Stimulated activated naive B cell treated with anti-CD40 and anti-IgM and Interleukin-4, amounts not matched to agents 10 μg/mL and 1 μg/mL and 100 μg/mL, for 72 hours (primary cell): ENCODE measurements at regions not wholly inside any gene's neighbourhood (a gene's known extent, or its start where the extent isn't known, plus 50 kb on each side); places are given as distances from the start of the nearest gene placed in this dataset.
"Not testable (repeated sequence)": the region's sequence is repeated elsewhere in the genome, so short reads cannot be mapped to it uniquely, and the experiment has no call there.

Experiments
- ATAC-seq, 2 donors: fragments of 150-1000 bp; cut with Tn5 transposase; replicated peaks; 2 replicates each; pipeline ENCODE4 v1.10.0; 2021; ENCODE audit warnings: moderate library complexity in 1 of 2
- DNase-seq: peaks from one replicate; pipeline ENCODE4 v3.0.0; 2021
- H3K27ac Mint-ChIP-seq: one replicate; pipeline ENCODE4 v1.8.0; 2022; ENCODE audit warnings: mild to moderate bottlenecking, mixed read lengths
- H3K27me3 Mint-ChIP-seq, 2 donors: one replicate each; pipeline ENCODE4 v1.8.0; 2022; ENCODE audit warnings: mixed read lengths in 2 of 2
- H3K36me3 Mint-ChIP-seq, 2 donors: one replicate each; pipeline ENCODE4 v1.8.0; 2022; ENCODE audit warnings: mixed read lengths in 2 of 2, mild to moderate bottlenecking in 1 of 2
- H3K4me1 Mint-ChIP-seq, 2 donors: one replicate each; pipeline ENCODE4 v1.8.0; 2022; ENCODE audit warnings: mixed read lengths in 2 of 2, mild to moderate bottlenecking in 1 of 2
- H3K4me3 Mint-ChIP-seq, 2 donors: one replicate each; pipeline ENCODE4 v1.8.0; 2022; ENCODE audit warnings: mild to moderate bottlenecking in 2 of 2, mixed read lengths in 2 of 2, moderate library complexity in 1 of 2
- H3K9me3 Mint-ChIP-seq, 2 donors: one replicate each; pipeline ENCODE4 v1.8.0; 2022; ENCODE audit warnings: mixed read lengths in 2 of 2, mild to moderate bottlenecking in 1 of 2

DNA sequence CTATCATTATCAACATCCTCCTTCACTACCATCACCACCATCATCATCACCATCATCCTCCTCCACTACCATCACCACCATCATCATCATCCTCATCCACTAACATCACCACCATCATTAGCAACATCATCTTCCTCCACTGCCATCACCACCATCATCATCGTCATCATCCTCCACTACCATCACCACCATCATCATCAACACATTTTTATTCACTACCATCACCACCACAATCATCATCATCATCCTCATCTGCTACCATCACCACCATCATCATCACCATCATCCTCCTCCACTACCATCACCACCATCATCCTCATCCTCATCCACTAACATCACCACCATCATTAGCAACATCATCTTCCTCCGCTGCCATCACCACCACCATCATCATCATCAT, 639.2 kb upstream of the RBFOX1 start:
- ATAC-seq, DNase-seq, H3K4me1 Mint-ChIP-seq, H3K27me3 Mint-ChIP-seq, H3K4me3 Mint-ChIP-seq, H3K27ac Mint-ChIP-seq, H3K36me3 Mint-ChIP-seq, H3K9me3 Mint-ChIP-seq: not testable (repeated sequence)

DNA sequence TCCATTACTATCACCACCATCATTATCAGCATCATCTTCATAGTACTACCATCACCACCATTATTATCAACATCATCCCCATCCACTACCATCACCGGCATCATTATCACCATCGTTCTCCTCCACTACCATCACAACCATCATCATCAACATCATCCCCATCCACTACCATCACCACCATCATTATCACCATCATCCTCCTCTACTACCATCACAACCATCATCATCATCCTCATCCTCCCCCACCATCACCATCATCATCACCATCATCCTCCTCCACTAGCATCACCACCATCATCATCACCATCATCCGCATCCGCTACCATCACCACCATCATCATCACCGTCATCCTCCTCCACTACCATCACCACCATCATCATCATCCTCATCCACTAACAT, 639.8 kb upstream of the RBFOX1 start:
- DNase-seq (no peak), ATAC-seq (no peak)
- Mint-ChIP-seq H3K27me3 (no peaks in the 10 kb centered on the region), H3K4me3 (no peak overlapping the region), H3K9me3 (peaks cover 0 to 2% of the 10 kb centered on the region in 2 donors), H3K27ac (no peak overlapping the region), H3K4me1 (no peaks in the 10 kb centered on the region), H3K36me3 (no peaks in the 10 kb centered on the region)

DNA sequence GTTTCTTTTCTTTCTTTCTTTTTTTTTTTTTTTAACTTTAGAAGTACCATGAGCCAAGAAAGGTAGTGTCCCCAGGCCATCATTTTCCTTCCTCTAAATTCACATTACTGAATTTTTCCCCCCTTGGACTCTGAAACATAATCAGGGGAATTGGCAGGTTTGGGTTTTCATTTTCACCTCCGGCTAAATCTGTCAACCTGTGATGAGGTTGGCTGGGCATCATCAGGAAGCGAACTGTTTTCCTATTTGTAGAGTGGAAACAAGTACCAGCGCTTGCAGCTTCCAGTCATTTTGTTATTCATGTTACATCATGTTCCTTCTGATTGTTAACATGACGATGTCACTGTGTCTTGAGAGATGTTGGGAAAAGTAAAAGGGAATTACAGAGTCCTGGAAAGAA, 641.9 kb upstream of the RBFOX1 start:
- Mint-ChIP-seq H3K27me3 (no peaks in the 10 kb centered on the region), H3K4me3 (no peak overlapping the region), H3K27ac (no peak overlapping the region), H3K36me3 (no peaks in the 10 kb centered on the region), H3K9me3 (peaks cover 0 to 5% of the 10 kb centered on the region in 2 donors), H3K4me1 (no peaks in the 10 kb centered on the region)
- ATAC-seq: no peak
- DNase-seq: no peak

DNA sequence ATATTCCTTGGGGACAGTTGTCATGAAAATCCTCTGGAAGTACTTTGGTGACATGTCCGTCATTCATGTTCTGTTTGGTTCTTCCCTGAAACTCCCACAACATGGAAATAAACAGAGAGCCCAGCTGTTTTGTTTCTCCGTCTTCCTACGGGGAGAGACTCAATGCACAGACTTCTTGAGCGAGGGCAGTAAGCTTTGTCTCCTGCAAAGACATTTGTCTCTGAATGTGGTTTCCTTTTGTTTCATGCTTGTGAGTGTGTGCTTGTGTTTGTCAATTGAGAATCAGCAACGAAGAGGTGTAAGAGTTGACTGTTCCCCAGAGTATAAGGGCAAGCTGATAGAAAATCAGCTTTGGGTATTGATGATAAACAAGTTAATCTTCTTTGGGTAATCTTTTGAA, 643.0 kb upstream of the RBFOX1 start:
- no peak overlapping the region for H3K27ac Mint-ChIP-seq
- DNase-seq (no peak), ATAC-seq (no peak)
- no peaks in the 10 kb centered on the region for H3K27me3 Mint-ChIP-seq
- no peaks in the 10 kb centered on the region for H3K4me1 Mint-ChIP-seq
- H3K36me3 Mint-ChIP-seq: no peaks in the 10 kb centered on the region
- peaks cover 0 to 5% of the 10 kb centered on the region in 2 donors for H3K9me3 Mint-ChIP-seq
- no peak overlapping the region for H3K4me3 Mint-ChIP-seq

DNA sequence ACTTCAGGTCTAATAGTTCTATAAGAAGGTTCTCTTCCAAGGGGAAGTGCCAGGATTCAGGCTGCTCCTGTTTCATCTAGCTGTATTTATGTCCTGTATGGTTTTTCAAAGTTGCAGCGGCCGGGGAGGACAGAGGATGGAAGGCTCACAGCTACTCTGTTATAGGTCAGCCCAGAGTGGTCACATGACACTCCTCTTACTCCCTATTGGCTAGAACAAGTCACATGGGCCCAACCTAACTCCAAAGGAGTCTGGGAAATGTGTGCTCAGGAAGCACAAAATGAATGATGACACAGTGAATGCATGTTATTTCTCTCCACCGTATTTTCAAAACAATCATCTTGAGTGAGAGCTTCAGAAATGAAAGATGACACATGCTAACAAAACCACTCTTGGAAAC, 645.1 kb upstream of the RBFOX1 start:
- DNase-seq (no peak), ATAC-seq (no peak)
- H3K4me3 Mint-ChIP-seq: no peak overlapping the region
- peaks cover 0 to 5% of the 10 kb centered on the region in 2 donors for H3K9me3 Mint-ChIP-seq
- H3K27me3 Mint-ChIP-seq: no peaks in the 10 kb centered on the region
- H3K27ac Mint-ChIP-seq: no peak overlapping the region
- H3K36me3 Mint-ChIP-seq: no peaks in the 10 kb centered on the region
- no peaks in the 10 kb centered on the region for H3K4me1 Mint-ChIP-seq

DNA sequence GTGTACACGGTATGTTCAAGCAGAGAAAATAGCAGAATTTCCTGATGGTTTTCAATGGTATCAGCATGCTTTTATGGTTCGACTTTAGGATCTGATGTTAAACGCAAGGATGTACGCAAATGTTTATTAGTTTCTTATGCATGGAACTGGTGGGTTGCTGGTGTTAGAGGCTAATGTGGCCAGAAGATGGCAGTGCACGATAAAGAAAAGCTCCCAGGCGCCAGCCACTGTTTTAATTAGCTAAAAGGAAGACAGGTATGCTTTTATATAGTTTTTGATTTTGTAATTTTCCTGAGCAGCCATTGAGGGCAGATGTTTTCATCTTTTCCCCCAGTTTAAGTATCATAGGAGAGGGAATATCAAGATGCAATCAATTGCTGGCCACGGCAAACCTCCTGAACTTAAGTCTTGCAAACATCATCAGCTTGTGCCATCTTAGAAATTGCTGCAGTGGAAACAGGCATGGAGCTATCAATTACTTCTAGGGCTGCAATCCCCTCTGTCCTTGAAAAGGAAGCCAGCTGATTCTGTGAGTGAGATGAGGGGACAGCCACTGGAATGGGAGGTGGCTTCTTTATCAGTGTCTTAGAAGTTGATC, 648.5 kb upstream of the RBFOX1 start:
- no peak for DNase-seq
- H3K36me3 Mint-ChIP-seq: no peaks in the 10 kb centered on the region
- H3K27ac Mint-ChIP-seq: no peak overlapping the region
- H3K9me3 Mint-ChIP-seq: peaks cover 0 to 5% of the 10 kb centered on the region in 2 donors
- H3K4me1 Mint-ChIP-seq: no peaks in the 10 kb centered on the region
- H3K4me3 Mint-ChIP-seq: no peak overlapping the region
- H3K27me3 Mint-ChIP-seq: peaks cover 5% of the 10 kb centered on the region in 2 donors
- ATAC-seq: peak; percentile 45 to 53

DNA sequence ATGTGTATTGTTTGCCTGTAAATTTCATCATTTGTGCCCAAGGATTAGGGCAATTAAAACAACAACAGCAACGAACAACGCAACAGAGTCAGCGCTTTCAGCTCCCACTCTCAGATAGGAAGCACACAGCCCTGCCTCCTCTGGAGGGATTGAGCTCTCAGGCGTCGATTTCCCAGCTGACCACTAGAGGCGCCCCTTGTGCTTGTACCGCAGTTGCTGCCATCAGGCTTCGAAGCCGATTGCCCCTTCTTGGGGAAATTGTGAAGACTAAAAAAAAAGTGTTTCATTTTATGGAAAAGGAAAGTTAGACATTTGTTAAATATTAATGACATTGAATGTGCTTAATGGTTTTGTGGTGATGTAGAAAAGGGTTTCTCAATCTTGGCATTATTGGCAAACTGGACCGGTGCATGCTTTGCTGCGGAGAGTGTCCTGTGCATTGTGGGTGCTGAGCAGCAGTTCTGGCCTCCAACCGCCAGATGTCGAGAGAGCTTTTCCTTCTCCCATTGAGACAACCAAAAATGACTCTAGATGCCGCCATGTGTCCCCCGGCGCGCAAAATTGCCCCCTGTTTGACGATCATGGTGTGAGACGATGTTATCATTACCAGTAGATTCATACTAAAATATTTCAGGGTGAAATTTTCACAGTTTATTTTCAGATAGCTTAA, 650.4 kb upstream of the RBFOX1 start:
- Mint-ChIP-seq H3K36me3 (no peaks in the 10 kb centered on the region), H3K4me1 (no peaks in the 10 kb centered on the region), H3K4me3 (no peak overlapping the region), H3K9me3 (no peaks in the 10 kb centered on the region), H3K27ac (no peak overlapping the region), H3K27me3 (peaks cover 5% of the 10 kb centered on the region in 2 donors)
- peak; percentile 47 to 56 for ATAC-seq
- DNase-seq: no peak

DNA sequence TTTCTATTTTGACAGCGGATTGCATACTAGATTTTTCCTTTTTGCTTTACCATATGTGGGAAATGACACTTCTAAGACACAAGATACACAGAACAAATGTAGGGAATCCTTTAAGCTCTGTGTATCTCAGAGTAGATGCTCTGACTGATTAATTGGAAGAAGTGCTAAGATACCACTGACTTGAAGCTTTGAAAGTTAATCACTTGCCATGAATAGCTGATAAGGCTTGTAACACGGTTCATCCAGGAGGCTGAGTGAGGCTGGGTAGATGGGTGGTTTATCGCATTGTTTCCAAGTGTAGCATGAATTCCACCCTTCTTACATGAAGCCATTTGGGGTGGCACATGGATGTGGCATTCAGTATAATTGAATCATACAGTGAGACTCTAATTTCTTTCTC, 654.1 kb upstream of the RBFOX1 start:
- H3K4me3 Mint-ChIP-seq: no peak overlapping the region
- ATAC-seq (no peak), DNase-seq (no peak)
- no peaks in the 10 kb centered on the region for H3K4me1 Mint-ChIP-seq
- no peaks in the 10 kb centered on the region for H3K9me3 Mint-ChIP-seq
- H3K36me3 Mint-ChIP-seq: no peaks in the 10 kb centered on the region
- no peak overlapping the region for H3K27ac Mint-ChIP-seq
- H3K27me3 Mint-ChIP-seq: peaks cover 5% of the 10 kb centered on the region in 2 donors

DNA sequence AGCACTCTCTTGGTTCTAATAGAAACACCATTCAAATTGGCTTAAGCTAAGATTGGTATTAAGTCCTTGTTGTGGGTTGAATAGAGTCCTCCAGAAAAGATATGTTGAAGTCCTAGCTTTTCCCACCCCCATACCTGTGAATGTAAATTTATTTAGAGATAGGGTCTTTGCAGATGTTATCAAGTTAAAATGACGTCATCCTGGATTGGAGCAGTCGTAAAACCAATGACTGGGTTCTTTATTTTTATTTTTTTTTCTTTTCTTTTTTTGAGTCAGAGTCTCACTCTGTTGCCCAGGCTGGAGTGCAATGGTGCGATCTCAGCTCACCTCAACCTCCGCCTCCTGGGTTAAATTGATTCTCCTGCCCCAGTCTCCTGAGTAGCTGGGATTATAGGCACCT, 658.6 kb upstream of the RBFOX1 start:
- peaks cover 0 to 4% of the 10 kb centered on the region in 2 donors for H3K9me3 Mint-ChIP-seq
- H3K27ac Mint-ChIP-seq: no peak overlapping the region
- H3K27me3 Mint-ChIP-seq: no peaks in the 10 kb centered on the region
- H3K36me3 Mint-ChIP-seq: no peaks in the 10 kb centered on the region
- H3K4me3 Mint-ChIP-seq: no peak overlapping the region
- ATAC-seq (no peak), DNase-seq (no peak)
- no peaks in the 10 kb centered on the region for H3K4me1 Mint-ChIP-seq

DNA sequence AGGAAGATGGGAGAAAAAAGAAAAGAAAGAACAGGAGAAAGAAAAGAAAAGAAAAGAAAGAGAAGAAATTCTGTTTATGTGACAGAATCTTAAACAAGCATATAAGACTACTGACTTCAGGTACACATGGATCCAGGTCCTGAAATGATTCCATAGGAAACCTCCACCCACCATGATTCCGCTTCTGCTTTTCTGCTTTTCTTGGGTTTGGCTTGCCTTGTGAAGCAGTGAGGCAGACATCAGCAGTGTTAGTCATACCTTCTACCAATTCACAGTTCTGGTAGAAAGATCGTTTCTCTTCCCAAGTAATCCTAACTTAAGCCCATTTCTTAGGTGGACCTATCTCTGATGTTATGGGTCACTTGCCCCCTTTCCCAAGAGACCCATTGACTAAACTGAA, 660.1 kb upstream of the RBFOX1 start:
- Mint-ChIP-seq H3K4me1 (no peaks in the 10 kb centered on the region), H3K27ac (no peak overlapping the region), H3K9me3 (peaks cover 0 to 4% of the 10 kb centered on the region in 2 donors), H3K27me3 (no peaks in the 10 kb centered on the region), H3K36me3 (no peaks in the 10 kb centered on the region), H3K4me3 (no peak overlapping the region)
- ATAC-seq (no peak), DNase-seq (no peak)

DNA sequence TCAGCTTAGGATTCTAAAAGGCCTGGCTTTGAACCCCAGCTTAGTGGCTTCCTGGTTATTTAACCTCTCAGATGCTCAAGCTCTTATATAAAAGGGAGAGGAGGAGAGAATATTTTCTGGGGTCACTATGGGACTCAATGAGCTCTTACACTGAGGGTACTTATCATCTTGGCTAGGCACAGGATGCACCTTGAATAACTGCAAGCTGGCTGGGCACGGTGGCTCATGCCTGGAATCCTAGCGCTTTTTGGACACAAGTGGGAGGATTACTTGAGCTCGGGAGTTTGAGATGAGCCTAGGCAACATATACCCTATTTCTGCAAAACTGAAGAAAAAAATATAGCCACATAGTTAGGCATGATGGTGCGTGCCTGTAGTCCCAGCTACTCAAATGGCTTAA, 665.3 kb upstream of the RBFOX1 start:
- H3K4me3 Mint-ChIP-seq: no peak overlapping the region
- H3K9me3 Mint-ChIP-seq: peaks cover 2 to 8% of the 10 kb centered on the region in 2 donors
- no peaks in the 10 kb centered on the region for H3K4me1 Mint-ChIP-seq
- no peaks in the 10 kb centered on the region for H3K36me3 Mint-ChIP-seq
- no peak overlapping the region for H3K27ac Mint-ChIP-seq
- H3K27me3 Mint-ChIP-seq: peaks cover 0 to 5% of the 10 kb centered on the region in 2 donors
- DNase-seq: no peak
- ATAC-seq: no peak

DNA sequence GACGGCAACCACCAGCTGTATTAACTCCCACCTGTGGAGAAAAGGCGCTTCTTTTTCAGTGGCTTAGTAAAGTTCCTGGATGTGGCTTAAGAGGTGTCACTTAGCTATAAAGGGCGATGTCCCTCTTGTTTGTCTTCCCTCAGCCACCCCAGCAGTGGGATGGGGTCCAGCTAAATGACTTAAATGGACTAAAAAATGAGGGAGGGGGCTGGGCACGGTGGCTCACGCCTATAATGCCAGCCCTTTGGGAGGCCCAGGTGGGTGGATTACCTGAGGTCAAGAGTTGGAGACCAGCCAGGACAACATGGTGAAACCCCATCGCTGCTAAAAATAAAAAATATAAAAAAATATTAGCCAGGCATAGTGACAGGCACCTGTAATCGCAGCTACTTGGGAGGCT, 667.5 kb upstream of the RBFOX1 start:
- peaks cover 2 to 4% of the 10 kb centered on the region in 2 donors for H3K9me3 Mint-ChIP-seq
- H3K4me3 Mint-ChIP-seq: no peak overlapping the region
- DNase-seq (no peak), ATAC-seq (no peak)
- H3K36me3 Mint-ChIP-seq: no peaks in the 10 kb centered on the region
- peaks cover 0 to 5% of the 10 kb centered on the region in 2 donors for H3K27me3 Mint-ChIP-seq
- H3K27ac Mint-ChIP-seq: no peak overlapping the region
- no peaks in the 10 kb centered on the region for H3K4me1 Mint-ChIP-seq

DNA sequence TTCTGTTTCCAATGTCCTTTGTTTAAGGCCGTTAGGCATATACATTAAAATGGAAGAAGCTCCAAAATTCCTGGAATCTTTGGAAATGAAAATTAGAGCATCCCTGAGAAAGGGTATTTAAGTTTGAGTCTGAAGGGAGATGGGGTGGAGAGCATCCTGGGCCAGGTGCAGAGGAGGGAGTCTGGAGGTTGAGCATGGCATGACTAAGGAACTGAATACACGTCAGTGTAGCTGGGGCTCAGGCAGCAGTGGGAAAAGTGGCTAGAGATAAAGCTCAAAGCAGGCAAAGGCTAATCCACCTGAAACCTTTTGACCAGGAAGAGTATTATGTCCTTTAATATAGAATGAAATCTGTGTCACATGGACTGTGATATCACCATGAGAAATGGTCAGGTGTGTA, 669.0 kb upstream of the RBFOX1 start:
- no peak for ATAC-seq
- Mint-ChIP-seq H3K4me3 (no peak overlapping the region), H3K9me3 (peaks cover 2 to 4% of the 10 kb centered on the region in 2 donors), H3K27me3 (peaks cover 0 to 5% of the 10 kb centered on the region in 2 donors), H3K4me1 (no peaks in the 10 kb centered on the region), H3K36me3 (no peaks in the 10 kb centered on the region), H3K27ac (no peak overlapping the region)
- no peak for DNase-seq

DNA sequence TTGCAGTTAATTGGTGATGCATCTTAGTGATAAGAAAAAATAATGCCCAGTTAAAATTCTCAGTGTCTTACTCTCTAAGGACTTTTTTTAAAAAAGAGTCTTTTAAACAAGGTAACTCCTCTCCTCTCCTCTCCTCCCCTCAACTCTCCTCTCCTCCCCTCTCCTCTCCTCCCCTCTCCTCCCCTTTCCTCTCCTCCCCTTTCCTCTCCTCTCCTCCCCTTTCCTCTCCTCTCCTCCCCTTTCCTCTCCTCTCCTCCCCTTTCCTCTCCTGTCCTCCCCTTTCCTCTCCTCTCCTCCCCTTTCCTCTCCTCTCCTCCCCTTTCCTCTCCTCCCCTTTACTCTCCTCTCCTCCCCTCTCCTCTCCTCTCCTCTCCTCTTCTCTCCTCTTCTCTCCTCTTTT, 675.9 kb upstream of the RBFOX1 start:
- no peak for ATAC-seq
- H3K4me3 Mint-ChIP-seq: no peak overlapping the region
- no peak for DNase-seq
- H3K27me3 Mint-ChIP-seq: peaks cover 0 to 7% of the 10 kb centered on the region in 2 donors
- H3K27ac Mint-ChIP-seq: no peak overlapping the region
- no peaks in the 10 kb centered on the region for H3K36me3 Mint-ChIP-seq
- no peaks in the 10 kb centered on the region for H3K4me1 Mint-ChIP-seq
- peaks cover 6 to 7% of the 10 kb centered on the region in 2 donors for H3K9me3 Mint-ChIP-seq

DNA sequence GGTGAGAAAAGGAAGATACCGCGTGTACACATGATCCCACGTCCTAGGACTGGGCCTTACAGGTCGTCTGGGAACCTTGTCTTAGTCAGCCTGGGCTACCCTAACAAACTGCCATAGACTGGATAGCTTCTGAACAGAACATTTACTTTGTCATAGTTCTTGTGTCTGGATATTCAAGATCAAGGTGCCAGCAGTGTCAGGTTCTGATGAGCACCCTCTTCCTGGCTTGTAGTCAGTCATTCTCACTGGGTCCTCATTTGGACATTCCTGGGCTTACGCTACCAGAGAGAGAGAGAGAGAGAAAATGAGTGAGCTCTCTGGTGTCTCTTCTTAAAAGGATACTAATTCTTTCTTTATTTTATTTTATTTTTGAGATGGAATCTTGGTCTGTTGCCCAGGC, 685.8 kb upstream of the RBFOX1 start:
- Mint-ChIP-seq H3K36me3 (no peaks in the 10 kb centered on the region), H3K9me3 (no peaks in the 10 kb centered on the region), H3K27me3 (peaks cover 5 to 11% of the 10 kb centered on the region in 2 donors), H3K27ac (no peak overlapping the region), H3K4me1 (peaks cover 4% of the 10 kb centered on the region in 2 donors), H3K4me3 (no peak overlapping the region)
- ATAC-seq: no peak
- DNase-seq: no peak
